ENCODE measurements at regions not wholly inside any gene's neighbourhood (a gene's known extent, or its start where the extent isn't known, plus 50 kb on each side); places are given as distances from the start of the nearest gene placed in this dataset.

DNA sequence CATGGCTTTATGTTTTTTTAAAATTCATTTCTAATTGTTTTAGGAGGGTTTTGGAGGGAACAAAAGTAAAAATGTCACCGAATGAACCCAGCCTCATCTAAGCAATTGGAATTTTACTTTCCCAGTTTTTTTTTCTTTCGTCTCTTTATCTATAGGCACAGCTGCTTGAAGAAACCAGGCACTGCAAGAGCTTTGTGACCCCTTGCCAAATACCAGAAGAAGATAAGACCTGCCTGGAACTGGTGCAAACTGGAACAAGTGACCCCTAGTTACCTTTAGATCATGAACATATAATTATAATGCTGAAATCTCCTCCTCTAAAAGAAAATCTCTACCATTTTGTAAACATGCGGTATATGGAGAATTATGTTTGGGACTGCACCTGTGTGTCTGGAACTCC lies 100.9 kb downstream of the TSN start (continued):
- TF ChIP-seq, protein P1, sequence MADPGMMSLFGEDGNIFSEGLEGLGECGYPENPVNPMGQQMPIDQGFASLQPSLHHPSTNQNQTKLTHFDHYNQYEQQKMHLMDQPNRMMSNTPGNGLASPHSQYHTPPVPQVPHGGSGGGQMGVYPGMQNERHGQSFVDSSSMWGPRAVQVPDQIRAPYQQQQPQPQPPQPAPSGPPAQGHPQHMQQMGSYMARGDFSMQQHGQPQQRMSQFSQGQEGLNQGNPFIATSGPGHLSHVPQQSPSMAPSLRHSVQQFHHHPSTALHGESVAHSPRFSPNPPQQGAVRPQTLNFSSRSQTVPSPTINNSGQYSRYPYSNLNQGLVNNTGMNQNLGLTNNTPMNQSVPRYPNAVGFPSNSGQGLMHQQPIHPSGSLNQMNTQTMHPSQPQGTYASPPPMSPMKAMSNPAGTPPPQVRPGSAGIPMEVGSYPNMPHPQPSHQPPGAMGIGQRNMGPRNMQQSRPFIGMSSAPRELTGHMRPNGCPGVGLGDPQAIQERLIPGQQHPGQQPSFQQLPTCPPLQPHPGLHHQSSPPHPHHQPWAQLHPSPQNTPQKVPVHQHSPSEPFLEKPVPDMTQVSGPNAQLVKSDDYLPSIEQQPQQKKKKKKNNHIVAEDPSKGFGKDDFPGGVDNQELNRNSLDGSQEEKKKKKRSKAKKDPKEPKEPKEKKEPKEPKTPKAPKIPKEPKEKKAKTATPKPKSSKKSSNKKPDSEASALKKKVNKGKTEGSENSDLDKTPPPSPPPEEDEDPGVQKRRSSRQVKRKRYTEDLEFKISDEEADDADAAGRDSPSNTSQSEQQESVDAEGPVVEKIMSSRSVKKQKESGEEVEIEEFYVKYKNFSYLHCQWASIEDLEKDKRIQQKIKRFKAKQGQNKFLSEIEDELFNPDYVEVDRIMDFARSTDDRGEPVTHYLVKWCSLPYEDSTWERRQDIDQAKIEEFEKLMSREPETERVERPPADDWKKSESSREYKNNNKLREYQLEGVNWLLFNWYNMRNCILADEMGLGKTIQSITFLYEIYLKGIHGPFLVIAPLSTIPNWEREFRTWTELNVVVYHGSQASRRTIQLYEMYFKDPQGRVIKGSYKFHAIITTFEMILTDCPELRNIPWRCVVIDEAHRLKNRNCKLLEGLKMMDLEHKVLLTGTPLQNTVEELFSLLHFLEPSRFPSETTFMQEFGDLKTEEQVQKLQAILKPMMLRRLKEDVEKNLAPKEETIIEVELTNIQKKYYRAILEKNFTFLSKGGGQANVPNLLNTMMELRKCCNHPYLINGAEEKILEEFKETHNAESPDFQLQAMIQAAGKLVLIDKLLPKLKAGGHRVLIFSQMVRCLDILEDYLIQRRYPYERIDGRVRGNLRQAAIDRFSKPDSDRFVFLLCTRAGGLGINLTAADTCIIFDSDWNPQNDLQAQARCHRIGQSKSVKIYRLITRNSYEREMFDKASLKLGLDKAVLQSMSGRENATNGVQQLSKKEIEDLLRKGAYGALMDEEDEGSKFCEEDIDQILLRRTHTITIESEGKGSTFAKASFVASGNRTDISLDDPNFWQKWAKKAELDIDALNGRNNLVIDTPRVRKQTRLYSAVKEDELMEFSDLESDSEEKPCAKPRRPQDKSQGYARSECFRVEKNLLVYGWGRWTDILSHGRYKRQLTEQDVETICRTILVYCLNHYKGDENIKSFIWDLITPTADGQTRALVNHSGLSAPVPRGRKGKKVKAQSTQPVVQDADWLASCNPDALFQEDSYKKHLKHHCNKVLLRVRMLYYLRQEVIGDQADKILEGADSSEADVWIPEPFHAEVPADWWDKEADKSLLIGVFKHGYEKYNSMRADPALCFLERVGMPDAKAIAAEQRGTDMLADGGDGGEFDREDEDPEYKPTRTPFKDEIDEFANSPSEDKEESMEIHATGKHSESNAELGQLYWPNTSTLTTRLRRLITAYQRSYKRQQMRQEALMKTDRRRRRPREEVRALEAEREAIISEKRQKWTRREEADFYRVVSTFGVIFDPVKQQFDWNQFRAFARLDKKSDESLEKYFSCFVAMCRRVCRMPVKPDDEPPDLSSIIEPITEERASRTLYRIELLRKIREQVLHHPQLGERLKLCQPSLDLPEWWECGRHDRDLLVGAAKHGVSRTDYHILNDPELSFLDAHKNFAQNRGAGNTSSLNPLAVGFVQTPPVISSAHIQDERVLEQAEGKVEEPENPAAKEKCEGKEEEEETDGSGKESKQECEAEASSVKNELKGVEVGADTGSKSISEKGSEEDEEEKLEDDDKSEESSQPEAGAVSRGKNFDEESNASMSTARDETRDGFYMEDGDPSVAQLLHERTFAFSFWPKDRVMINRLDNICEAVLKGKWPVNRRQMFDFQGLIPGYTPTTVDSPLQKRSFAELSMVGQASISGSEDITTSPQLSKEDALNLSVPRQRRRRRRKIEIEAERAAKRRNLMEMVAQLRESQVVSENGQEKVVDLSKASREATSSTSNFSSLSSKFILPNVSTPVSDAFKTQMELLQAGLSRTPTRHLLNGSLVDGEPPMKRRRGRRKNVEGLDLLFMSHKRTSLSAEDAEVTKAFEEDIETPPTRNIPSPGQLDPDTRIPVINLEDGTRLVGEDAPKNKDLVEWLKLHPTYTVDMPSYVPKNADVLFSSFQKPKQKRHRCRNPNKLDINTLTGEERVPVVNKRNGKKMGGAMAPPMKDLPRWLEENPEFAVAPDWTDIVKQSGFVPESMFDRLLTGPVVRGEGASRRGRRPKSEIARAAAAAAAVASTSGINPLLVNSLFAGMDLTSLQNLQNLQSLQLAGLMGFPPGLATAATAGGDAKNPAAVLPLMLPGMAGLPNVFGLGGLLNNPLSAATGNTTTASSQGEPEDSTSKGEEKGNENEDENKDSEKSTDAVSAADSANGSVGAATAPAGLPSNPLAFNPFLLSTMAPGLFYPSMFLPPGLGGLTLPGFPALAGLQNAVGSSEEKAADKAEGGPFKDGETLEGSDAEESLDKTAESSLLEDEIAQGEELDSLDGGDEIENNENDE (IDR thresholded peaks at IDR 0.05; ENCODE audit: insufficient replicate concordance, low read length): no peak
- TF ChIP-seq CBX8 (IDR thresholded peaks at IDR 0.05; ENCODE audit: borderline replicate concordance, low read depth, low read length): no peak
